ENCODE measurements at regions not wholly inside any gene's neighbourhood (a gene's known extent, or its start where the extent isn't known, plus 50 kb on each side); places are given as distances from the start of the nearest gene placed in this dataset.

DNA sequence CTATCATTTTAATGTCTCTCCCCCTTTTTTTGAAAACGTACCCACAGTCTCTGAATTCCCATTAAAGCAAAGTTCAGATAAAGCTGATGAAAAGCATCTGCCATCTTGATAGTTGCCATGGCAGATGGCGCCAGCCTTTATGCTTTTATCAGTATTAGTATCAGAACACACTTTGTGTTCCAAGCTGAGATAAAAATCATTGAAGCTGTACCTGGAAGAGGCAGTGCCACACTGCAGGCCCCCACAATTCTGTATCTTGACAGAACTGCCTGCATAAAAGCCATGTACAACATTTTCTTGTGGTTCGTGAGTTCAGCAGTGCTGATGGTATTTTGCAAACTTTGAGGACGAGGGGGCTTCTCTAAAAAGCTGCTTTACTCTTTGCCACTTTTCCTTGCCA lies 311.7 kb downstream of the SATB1 start:
- H3K9ac ChIP-seq (ENCODE audit: low read depth in 2 of 2, low read length in 2 of 2) = no peak overlapping the region
- no peak overlapping the region for H3K27ac ChIP-seq
- intact Hi-C loops (cut with DNase I) = no loop called here
- H3K9me3 ChIP-seq = no peaks in the 10 kb centered on the region
- no peaks in the 10 kb centered on the region for H3K36me3 ChIP-seq
- no peaks in the 10 kb centered on the region for H3K4me1 ChIP-seq
- TF ChIP-seq, protein P1, sequence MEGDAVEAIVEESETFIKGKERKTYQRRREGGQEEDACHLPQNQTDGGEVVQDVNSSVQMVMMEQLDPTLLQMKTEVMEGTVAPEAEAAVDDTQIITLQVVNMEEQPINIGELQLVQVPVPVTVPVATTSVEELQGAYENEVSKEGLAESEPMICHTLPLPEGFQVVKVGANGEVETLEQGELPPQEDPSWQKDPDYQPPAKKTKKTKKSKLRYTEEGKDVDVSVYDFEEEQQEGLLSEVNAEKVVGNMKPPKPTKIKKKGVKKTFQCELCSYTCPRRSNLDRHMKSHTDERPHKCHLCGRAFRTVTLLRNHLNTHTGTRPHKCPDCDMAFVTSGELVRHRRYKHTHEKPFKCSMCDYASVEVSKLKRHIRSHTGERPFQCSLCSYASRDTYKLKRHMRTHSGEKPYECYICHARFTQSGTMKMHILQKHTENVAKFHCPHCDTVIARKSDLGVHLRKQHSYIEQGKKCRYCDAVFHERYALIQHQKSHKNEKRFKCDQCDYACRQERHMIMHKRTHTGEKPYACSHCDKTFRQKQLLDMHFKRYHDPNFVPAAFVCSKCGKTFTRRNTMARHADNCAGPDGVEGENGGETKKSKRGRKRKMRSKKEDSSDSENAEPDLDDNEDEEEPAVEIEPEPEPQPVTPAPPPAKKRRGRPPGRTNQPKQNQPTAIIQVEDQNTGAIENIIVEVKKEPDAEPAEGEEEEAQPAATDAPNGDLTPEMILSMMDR (IDR thresholded peaks at IDR 0.05) = no peak
- no peak overlapping the region for H3K4me3 ChIP-seq
- H3K27me3 ChIP-seq = no peaks in the 10 kb centered on the region
- DNase-seq = no peak

DNA sequence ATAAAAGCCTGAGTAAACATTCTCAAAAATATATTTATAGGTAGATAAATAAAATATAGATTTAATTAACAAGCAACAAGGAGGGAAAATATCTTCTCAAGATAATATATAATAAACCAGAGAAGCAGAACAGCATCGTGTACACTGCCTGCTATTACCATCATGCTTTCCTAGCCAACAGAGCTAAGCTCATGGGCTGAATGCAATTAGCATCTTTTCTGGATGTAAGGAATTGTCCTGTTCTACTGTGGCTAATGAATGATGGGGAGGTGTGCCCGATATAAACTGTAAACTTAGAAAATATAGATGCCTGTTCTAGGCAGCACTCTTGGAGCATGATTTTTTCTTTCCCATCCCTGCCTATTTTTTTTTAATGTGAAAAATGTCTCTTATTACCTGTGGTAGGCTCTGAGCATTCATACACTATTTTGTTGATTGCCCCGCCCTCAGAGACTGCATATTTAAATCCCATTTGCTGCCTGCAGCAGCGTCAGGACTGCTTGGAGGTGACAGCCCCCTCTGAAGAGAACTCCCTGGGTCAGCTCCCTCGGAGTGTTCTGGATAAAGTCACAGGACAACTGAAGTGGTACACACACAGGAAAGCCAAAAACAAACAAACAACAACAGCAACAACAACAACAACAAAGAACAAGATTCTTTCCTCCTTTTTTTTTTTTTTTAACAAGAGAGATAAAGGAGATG lies 312.3 kb downstream of the SATB1 start:
- no peaks in the 10 kb centered on the region for H3K4me1 ChIP-seq
- H3K9ac ChIP-seq (ENCODE audit: low read depth in 2 of 2, low read length in 2 of 2) = no peak overlapping the region
- intact Hi-C loops (cut with DNase I) = no loop called here
- H3K4me3 ChIP-seq = no peak overlapping the region
- H3K27ac ChIP-seq = no peak overlapping the region
- no peaks in the 10 kb centered on the region for H3K36me3 ChIP-seq
- no peaks in the 10 kb centered on the region for H3K9me3 ChIP-seq
- DNase-seq = no peak
- H3K27me3 ChIP-seq = no peaks in the 10 kb centered on the region
- TF ChIP-seq, protein P1 (IDR thresholded peaks at IDR 0.05) = no peak

DNA sequence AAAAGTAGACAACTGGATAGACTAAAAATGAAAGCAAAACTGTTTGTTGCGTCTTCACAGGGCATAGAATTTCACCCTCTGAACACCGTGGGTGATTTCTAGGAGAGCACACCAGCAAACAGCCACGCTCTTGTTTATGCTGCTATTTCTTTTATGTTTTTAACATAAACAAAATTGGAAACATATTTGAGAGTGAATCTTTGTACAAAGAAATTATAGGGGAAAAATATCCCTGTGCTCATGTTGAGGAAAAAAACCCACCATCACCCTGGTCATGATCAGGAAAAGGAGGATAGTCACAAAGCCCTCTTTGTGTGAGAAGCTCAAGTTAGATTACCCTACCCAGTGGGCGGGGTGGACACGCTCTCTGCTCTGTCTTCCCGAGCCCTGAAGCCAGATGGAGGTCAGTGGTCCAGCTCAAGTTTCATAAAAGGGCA lies 313.3 kb downstream of the SATB1 start:
- Histone ChIP-seq H3K27me3 (no peaks in the 10 kb centered on the region), H3K4me1 (no peaks in the 10 kb centered on the region), H3K9me3 (no peaks in the 10 kb centered on the region), H3K27ac (no peak overlapping the region), H3K9ac (ENCODE audit: low read depth in 2 of 2, low read length in 2 of 2) (no peak overlapping the region), H3K4me3 (no peak overlapping the region), H3K36me3 (no peaks in the 10 kb centered on the region)
- TF ChIP-seq, protein P1 (IDR thresholded peaks at IDR 0.05) = no peak
- no peak for DNase-seq
- intact Hi-C loops (cut with DNase I) = no loop called here

DNA sequence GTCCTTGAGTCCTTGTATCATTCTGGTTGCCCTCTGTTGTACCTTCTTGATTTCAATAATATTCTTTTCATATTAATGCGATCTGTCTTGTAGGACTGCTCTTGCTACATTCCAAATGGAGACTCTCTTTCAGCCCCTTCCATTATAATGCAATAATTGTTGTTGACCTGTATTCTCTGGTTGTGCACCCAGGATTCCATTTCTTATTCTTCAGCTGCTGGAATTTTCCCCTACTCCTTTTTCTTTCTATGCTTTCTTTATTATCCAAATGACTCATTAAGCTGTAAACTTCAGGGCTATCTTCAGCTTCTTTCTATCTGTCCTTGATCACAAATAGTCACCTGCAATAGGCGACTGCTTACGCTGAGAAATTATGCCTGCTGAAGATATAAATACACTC lies 321.5 kb downstream of the SATB1 start:
- DNase-seq = no peak
- H3K9me3 ChIP-seq = no peaks in the 10 kb centered on the region
- no peaks in the 10 kb centered on the region for H3K27me3 ChIP-seq
- intact Hi-C loops (cut with DNase I) = no loop called here
- no peak overlapping the region for H3K9ac ChIP-seq (ENCODE audit: low read depth in 2 of 2, low read length in 2 of 2)
- TF ChIP-seq, protein P1 (IDR thresholded peaks at IDR 0.05) = no peak
- no peaks in the 10 kb centered on the region for H3K36me3 ChIP-seq
- H3K4me3 ChIP-seq = no peak overlapping the region
- no peak overlapping the region for H3K27ac ChIP-seq
- no peaks in the 10 kb centered on the region for H3K4me1 ChIP-seq

DNA sequence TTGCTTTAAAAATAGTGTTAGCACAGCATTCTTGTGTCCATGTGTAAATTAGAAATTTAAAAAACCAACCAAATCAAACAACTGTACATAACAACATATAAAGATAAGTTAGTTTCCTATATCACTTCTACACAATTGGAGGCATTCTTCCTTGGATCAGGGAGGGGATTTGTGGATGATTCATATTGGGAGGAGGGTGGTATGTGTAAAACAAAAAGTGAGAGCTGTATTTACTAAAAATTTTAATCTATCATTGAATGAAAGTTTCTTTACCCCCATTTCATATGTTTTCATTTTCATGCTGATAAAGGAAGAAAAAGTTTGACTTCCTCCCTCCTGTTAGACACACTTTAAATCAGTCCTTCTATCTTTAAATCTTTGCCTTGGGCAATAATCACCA lies 325.0 kb downstream of the SATB1 start:
- H3K4me1 ChIP-seq = no peaks in the 10 kb centered on the region
- H3K27me3 ChIP-seq = no peaks in the 10 kb centered on the region
- TF ChIP-seq, protein P1 (IDR thresholded peaks at IDR 0.05) = no peak
- no peaks in the 10 kb centered on the region for H3K36me3 ChIP-seq
- no peak overlapping the region for H3K27ac ChIP-seq
- no peak overlapping the region for H3K4me3 ChIP-seq
- no peak overlapping the region for H3K9ac ChIP-seq (ENCODE audit: low read depth in 2 of 2, low read length in 2 of 2)
- no peak for DNase-seq
- intact Hi-C loops (cut with DNase I) = no loop called here
- H3K9me3 ChIP-seq = no peaks in the 10 kb centered on the region
